ENCODE measurements at regions not wholly inside any gene's neighbourhood (a gene's known extent, or its start where the extent isn't known, plus 50 kb on each side); places are given as distances from the start of the nearest gene placed in this dataset.

DNA sequence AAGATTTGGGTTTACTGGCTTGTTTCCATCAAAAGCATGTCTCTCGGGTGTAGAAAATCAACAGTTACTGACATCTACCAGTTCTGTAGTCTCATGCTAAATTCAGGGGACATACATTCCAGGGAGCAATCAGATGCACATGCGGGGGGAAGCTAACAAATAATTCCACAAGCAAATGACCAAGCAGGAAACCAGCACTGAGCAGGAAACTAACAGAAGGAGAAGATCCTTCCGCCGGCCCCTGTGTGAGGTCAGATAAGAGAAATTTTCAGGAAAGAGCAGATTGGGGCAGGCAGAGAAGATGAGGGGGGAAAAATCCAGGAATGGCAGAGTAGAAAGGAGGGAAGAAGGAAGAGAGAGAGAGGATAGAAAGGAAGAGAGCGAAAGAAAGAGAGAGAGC, 127.6 kb upstream of the TMCC3 start:
- no peak for DNase-seq

DNA sequence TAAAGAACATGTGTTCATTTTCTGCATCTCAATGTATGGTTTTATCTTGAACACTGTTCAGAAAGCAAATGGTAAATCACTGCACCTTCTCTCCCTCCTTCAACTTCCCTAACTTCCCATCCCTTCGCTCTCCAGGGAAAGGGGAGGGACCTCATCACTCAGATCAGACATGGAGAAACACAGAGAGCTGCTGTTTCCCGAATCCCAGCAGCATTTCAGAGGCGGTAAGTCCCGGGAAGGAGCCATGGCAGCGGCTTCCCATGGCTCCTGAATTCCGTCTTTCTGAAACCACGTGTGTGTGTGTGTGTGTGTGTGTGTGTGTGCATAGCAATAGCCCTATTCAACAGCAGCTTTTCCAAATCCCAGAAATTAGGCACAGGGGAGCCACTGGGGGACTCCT, 125.4 kb upstream of the TMCC3 start:
- no peak for DNase-seq

DNA sequence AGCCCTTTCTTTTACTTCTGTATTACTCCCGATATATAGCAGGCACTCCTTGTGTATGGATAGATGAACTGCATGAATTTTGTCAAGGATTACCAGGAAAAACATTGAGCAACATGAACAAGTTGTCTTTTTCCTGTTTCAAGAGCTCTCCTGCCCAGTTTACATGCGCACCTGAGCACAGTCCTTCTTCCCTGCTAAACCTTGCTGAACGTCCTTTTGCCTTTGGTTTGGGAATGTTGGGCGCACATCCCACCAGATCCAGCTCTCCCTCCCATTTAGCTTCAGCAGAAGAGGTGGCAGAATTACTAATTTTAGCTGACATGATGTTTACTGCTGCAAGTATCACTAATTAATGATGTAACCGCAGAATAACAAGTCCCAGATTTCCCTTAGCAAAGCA, 121.4 kb upstream of the TMCC3 start:
- DNase-seq: no peak

DNA sequence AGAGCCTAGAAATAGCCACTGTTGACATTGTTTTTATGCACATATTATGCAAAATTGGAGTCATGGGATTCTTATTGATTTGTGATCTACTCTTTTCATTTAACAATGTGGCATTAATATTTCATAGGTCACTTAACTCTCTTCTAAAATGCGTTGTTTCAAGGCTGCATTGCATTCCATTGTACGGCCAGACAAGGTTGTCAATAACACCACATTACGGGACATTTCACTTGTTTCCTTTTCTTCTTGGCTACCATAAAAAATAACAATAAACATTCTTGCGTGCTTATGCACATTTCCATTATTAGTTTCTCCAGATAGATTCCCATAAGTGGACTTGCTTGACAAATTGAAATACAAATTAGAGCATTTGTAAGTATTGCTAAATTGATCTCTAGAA, 120.8 kb upstream of the TMCC3 start:
- no peak for DNase-seq

DNA sequence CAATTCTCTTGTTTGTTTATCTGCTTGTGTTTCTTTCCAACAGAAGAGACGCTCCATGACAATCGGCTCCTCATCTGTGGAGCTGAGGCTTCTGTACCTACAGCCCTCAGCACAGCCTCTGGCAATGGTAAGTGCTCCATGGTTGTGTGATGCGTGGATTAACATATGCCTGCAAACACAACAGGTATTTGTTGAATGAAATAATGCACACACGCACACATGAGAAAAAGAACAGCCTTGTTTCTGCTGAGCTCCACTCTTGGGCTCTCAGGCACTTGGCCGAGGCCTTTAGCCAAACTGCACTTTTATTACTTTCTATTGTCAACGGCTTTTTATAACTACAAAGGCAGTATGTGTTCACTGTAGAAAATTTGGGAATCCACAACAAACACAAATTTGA, 120.4 kb upstream of the TMCC3 start:
- DNase-seq: no peak

DNA sequence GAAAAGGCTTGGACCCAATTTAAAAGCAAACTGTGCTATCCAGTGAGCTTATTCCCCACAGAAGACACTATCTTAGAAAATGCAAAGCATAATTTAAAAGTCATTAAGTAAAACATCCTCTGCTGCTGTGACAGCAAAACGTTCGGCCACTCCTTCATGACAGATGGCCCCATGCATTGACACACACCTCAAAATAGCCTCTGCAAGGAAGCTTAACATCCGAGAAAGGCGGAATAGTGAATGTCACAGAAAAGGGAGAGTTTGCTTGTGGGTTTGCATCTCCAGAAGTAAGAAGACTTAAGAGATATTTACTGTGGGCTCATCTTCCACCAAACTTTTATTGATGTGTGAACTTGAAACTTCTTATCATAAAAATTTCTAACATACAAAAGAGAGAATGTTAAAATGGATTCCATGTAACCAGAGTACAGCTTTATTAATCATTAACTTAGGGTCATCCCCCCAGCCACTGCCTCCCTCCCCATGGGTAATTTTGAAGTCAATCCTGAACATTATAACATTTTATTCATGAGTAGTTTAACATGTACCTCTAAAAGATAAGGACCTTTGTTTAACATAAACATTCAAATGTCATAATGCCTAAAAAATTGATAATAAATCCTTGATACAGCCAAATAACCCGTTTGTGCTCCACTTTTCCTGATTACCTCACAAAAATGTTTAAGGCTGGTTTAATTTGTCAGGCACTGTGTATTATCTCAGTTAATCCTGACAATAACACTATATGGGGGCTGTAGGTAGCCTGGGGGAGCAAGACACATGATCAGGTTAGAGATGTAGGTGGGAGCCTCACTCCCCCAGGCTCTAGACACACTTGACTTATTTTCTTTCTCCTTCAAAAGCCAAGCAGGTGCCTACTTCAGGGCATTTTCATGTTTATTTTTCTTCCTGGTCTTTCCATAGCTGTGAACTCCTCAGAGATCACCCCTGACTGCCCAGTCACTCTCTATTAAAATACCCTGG, 119.7 kb upstream of the TMCC3 start:
- DNase-seq: no peak

DNA sequence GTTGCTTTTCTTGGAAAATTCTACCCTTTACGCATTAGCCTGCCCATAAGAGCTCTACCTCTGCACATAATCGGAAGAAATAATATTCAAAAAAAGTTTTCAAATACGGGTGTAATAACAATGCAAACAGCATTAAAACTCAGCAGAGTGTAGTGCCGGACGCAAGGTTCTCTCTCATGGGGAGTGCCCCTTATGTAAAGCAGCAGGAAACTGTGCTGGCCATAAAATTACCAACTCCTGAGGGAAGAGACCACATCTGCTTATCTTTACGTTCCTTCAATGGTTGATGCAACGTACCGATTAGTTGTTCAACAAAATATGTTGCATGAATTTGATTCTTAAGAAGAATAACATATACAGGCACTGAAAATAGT, 118.7 kb upstream of the TMCC3 start:
- no peak for DNase-seq

DNA sequence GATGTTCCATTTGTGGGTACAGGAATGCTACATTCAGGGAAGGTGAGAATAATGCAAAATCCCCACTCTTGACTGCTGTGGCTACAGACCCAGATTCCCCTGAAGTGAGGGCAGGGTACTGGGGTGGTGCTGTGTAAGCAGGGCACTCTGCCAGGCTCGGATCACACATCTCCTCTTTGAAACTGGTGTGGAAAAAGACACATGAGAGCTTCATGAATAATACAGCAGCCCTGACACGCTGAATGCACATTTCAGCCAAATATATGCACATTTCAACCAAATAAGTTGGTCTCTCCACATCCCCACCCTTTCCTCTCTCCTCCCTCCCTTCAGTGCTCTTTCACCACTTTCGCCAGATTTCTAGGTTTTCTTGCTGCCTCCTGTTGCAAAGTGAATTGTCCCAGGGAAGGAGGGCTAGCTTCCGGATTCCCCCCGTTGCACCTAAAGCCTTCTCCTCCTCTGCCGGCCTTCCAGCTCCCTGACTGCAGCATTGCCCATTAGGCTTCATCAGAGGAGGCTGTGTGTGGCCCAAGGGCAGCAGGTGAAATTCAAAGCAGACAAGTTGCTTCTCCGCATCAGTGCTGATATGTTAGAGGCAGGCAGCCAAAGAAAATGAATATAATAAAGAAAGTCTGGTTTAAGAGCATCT, 118.2 kb upstream of the TMCC3 start:
- no peak for DNase-seq

DNA sequence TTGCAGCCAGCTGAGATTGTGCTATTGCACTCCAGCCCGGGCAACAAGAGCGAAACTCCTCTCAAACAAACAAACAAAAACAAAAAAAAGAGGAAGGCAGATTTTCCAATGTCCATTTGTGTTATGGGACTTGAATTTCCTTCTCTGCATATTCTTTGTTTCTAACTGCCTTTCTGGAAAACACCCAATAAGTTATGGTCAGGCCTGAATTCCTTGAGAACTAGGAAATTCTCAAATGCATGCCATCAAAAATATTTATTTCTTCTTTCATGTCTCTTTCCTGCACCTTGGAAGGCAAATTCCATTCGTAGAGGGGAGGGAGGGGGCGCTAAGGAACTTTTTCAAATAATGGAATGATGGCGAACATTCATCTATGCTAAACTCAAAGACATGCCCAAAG, 117.6 kb upstream of the TMCC3 start:
- DNase-seq: no peak

DNA sequence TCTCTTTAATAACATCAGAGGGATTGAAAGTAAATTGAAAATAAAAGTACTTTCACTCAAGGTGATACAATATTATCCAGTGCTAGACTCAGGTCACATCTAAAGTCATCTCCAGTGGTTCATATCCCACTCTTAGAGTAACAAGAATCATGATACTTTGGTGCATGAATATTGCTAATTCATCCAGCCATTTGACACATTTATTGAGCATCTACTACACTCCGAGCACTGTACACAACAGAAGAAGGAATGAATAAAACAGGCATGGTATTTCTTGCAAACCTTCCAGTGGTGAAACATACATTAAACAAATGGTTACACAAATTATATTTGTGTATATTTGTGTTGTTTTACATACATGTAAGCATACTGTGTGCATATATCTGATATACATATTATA, 116.0 kb upstream of the TMCC3 start:
- no peak for DNase-seq

DNA sequence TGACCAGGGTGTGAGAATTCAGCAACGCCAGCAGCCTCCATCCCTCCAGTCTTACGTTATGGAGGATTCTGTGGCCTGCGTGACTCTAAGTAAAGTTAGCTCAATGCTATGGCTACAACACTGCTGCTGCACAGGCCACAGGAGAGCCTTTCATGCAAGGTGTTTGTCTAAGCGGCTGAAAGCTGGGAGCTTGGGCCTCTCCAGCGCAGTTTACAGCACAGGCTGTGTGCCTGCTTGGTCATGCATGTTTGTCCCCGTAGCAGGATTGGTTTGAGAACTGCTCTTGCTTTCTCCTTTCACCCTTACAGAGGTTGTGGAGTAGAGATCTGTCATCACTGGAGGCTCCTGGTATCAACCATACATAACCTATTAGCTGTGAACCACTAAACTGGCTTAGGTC, 113.1 kb upstream of the TMCC3 start:
- DNase-seq: no peak

DNA sequence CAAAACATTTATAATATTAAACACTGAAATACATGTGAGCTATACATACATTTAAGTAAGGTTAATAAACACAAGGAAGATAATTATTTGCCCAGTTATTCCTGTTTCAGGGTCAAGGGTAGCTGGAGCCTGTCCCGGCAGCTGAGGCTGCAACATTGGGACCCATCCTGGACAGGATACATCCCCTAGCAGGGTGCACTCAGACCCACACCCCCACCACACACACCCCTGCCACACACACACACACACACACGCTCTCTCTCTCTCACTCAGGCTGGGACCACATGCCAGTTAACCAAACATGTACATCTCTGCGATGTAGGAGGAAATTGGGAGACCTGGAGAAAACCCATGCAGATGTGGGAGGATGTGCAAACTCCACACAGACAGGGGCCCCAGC, 112.6 kb upstream of the TMCC3 start:
- no peak for DNase-seq

DNA sequence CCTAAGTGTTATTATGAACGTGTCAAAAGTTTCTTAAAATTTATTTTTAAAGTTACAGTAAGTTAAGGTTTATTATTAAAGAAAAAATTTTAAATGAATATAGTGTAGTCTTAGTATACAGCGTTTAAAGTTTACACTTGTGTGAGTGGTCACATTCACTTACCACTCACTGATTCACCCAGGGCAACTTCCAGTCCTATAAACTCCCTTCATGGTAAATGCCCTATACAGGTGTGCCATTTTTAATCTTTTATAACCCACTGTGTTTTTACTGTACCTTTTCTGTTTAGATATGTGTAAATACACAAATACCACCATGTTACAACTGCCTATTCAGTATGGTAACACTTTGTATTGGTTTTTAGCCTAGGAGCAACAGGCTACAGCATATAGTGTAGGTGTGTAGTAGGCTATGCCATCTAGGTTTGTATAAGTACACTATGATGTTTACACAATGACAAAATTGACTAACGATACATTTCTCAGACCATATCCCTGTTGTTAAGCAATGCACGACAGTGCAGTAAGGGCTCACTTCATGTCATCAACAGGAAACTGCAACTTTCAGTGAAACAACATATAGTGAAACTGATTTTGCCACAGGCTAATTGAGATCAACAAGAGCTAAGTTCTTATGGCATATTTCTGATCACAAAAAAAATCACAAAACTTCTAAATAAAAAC, 112.0 kb upstream of the TMCC3 start:
- no peak for DNase-seq

DNA sequence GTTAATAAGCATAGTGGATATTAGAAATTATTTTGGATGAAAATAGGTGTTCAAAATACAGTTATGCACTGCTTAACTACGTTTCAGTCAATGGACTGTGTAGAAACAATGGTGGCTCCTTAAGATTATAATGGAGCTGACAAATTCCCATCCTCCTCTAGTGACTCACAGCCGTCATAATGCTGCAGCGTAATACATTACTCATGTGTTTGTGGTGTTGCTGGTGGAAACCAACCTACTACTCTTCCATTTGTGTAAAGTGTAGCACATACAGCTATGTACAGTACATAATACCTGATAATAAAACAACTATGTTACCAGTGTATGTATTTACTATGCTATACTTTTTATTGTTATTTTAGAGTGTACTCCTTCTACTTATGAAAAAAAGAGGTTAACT, 111.2 kb upstream of the TMCC3 start:
- no peak for DNase-seq

DNA sequence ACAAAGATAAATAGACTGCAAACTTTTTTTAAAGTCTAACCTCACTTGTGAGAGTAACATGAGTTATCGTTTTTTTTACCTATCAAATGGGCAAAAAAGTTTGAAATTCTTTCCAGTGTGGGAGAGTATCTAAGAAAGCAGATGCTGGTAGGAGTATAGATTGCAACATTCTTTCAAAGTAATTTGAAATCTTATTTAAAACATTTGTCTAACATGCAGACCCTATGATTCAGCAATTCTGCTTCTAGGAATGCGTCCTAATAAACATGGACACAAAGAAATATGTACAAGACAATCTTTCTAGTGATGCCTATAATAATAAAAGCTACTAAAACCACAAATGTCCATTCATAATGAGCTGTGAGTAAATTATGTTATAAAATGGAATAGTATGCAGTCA, 110.4 kb upstream of the TMCC3 start:
- DNase-seq: no peak

DNA sequence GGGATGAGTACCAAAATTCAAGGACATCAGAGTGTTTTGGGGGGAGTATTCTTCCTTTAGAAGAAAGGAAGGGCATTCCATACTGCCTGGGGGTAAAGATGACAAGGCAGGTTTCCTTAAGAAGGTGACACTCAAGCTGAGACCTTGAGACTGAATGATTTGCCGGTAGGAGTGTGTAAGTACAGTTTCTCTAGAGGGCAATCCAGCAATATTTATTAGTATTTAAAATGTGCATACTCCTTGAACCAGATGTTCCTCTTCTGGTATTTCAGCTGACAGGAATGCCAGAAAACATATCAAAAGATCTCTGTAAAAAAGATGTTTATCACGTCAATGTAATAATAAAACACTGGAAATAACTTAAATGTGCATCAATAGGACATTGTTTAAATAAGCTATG, 106.4 kb upstream of the TMCC3 start:
- DNase-seq: no peak

DNA sequence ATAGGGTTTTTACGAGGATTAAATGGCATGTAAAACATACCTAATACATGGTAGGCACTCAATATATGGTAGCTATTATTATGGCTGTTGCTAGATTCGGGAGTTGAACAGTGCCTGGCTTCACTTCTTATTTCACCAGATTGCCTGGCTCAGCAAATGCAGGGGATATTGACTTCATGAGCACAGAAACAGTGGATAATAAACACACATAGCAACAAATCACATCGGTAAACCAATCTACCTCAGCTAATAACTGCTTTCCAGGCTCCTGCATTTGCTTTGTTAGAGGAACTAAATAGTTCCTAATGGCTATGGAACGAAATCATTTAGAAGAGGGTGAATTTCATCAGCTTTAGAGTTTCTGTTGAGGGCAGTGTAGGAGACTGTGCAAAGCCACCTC, 105.2 kb upstream of the TMCC3 start:
- DNase-seq: no peak

DNA sequence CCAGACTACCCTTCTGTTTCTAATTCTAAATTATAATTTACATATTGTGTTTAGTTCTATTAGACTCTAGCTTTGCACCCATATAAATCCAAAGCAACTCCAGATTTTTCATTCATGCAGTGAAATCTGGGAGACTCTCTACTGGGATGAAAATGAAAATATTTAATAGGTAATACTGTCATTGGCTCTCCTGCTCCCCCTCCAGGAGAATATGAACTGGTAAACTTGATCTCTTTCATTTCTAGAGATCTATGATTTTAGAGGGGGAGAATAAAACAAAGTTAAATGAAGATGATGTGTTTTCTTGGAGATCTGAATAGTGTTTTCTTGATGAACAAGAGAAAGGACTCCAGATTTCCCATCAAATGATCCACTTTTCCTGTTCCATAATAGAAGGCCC, 104.3 kb upstream of the TMCC3 start:
- DNase-seq: no peak

DNA sequence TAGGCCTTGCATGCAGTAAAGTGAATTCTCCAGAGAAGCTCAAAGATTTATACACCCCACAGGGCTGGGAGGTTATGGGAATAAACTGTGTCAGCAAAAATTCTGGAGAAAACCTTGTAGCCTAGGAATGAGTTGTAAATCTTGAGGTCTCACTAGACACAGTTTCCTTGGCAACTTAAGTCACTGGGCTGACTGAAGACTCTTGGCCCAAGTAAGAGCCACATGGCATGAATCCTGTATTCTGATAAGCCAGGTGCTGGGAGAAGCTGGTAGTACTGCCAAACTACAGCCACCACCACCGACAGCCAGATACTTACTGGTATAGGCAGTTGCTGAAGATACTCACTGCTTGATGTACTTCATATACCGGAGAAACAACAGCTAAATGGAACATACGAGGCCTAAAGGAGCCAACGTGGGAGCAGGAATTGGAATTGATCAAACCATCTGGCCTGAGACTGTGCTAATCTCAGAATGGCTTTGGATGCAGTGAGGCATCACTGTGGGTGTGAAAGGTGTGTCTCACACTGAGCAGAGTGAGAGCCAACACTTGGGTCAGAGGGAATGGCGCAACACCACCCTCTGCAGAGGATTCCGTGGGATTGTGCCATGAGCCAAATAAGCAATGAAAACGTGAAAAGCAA, 102.8 kb upstream of the TMCC3 start:
- DNase-seq: no peak

DNA sequence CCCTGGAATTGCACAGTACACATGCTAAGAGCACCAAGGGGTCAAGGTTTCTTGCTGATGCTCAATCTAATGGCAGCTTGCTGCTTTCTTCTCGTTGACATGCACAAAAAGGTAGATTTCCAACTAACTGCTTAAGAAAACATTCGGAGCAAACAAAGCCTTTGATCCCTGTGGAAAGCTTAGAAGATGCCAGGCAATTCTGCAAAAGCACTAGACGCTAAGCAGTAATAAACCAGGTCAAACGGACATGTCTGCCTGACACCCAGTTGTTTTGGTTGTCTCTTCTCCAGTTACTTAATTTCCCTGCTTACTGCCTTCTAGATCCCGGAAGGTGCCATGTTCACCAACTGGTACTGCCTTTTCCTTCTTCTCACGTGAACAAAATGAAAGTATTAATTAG, 100.5 kb upstream of the TMCC3 start:
- DNase-seq: no peak

DNA sequence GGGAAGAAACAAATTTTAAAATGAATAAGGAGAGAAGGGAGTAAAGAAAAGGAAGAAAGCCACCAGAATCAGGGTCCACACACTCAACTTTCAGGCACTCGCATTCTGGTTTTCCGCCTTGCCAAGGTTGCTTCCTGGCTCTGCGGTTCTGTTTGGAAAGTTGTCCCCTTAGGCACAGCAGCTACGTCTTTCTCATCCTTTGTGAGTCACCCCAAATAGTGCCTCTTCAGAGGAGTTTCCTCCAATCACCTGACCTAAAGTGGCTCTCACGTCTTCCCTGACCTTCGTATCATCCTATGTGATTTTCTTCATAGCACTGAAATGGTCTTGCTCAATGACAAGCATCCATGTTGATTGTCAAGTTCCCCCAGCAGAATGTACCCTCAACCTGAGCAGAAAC, 99.5 kb upstream of the TMCC3 start:
- DNase-seq: no peak

DNA sequence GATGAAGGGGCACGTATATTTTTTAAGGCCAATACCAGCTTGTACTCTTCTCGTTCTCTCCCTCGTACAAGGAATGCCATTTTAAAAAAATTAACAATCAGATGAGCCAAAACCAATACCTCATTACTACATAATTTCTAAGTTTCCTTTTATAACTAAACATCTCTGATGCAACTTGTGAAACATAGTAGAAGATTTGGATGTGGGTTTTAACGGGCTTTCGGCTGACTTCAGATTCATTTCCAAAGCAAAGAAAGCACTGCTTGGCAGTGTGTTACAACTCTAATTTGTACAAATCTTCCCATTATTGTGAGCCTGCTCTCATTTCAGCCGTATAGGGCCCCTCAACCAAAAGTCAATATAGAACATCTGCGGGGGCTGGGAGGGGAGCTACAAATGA, 99.1 kb upstream of the TMCC3 start:
- DNase-seq: no peak

DNA sequence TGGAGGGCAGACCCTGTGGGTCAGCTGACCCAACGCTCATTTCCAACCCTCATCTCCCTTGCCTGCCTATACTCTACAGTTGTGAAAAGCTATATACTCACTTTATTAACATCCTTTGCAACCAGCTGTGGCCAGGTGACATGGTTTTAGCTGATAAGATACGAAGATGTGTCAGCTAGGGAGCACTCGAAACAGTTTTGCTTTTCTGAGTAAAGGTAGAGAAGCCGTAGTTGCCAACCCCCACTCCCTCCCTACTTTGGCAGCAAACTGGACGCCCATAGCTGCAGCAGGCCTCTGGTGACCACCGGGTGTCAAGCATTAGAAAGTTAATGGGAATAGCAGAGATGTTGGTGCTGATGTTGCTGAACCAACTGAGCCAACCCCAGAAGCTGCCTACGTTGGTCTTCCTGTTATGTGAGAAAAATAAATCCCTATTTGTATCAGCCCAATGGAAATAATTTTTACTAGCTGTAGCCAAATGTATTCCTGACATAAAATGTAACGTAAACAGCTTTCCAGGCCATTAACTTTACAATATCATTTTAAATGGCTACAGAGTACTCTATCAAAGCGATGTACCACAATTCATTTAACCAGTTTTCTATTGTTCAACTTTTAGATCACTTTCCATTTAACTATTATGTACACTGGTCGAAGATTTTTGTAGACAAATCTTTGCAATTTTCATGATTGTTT, 98.5 kb upstream of the TMCC3 start:
- no peak for DNase-seq
